ENCODE measurements at regions not wholly inside any gene's neighbourhood (a gene's known extent, or its start where the extent isn't known, plus 50 kb on each side); places are given as distances from the start of the nearest gene placed in this dataset.

GRCh38 chr11:104467404-104467803, 303.5 kb upstream of the PDGFD start:
- TF ChIP-seq RCOR1 (IDR thresholded peaks at IDR 0.05; ENCODE audit: insufficient replicate concordance, low read length) (no peak), MAFK (IDR thresholded peaks at IDR 0.05; ENCODE audit: low read depth, low read length) (no peak), CTCF (conservative IDR thresholded peaks at IDR 0.05; ENCODE audit: low read depth, low read length) (no peak), FOS (IDR thresholded peaks at IDR 0.05; ENCODE audit: low read depth, low read length) (no peak), SMC3 (IDR thresholded peaks at IDR 0.05; ENCODE audit: low read depth, low read length) (no peak), RAD21 (IDR thresholded peaks at IDR 0.05; ENCODE audit: low read length) (no peak), BHLHE40 (IDR thresholded peaks at IDR 0.05; ENCODE audit: low read depth, low read length) (no peak), CEBPB (IDR thresholded peaks at IDR 0.05; ENCODE audit: low read depth, low read length) (no peak), POLR2A (IDR thresholded peaks at IDR 0.05; ENCODE audit: low read depth, low read length) (no peak), MXI1 (IDR thresholded peaks at IDR 0.05; ENCODE audit: borderline replicate concordance, low read depth, low read length) (no peak), NFE2L2 (IDR thresholded peaks at IDR 0.05; ENCODE audit: low read depth, low read length) (no peak), RFX5 (IDR thresholded peaks at IDR 0.05; ENCODE audit: low read depth, low read length) (no peak), CHD1 (IDR thresholded peaks at IDR 0.05; ENCODE audit: low read depth, low read length) (no peak), MAZ (IDR thresholded peaks at IDR 0.05; ENCODE audit: borderline replicate concordance, low read depth, low read length) (no peak)
- TF ChIP-seq, protein P1, sequence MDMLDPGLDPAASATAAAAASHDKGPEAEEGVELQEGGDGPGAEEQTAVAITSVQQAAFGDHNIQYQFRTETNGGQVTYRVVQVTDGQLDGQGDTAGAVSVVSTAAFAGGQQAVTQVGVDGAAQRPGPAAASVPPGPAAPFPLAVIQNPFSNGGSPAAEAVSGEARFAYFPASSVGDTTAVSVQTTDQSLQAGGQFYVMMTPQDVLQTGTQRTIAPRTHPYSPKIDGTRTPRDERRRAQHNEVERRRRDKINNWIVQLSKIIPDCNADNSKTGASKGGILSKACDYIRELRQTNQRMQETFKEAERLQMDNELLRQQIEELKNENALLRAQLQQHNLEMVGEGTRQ (IDR thresholded peaks at IDR 0.05; ENCODE audit: low read depth, low read length): no peak
- TF ChIP-seq, protein P2, sequence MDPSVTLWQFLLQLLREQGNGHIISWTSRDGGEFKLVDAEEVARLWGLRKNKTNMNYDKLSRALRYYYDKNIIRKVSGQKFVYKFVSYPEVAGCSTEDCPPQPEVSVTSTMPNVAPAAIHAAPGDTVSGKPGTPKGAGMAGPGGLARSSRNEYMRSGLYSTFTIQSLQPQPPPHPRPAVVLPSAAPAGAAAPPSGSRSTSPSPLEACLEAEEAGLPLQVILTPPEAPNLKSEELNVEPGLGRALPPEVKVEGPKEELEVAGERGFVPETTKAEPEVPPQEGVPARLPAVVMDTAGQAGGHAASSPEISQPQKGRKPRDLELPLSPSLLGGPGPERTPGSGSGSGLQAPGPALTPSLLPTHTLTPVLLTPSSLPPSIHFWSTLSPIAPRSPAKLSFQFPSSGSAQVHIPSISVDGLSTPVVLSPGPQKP (IDR thresholded peaks at IDR 0.05; ENCODE audit: borderline replicate concordance, low read depth, low read length): no peak
- in situ Hi-C loops (cut with MboI; ENCODE audit: low sequenced_read_pairs) (no loop called here), dilution Hi-C loops (cut with HindIII; ENCODE audit: low sequenced_read_pairs, unreplicated experiment) (no loop called here), intact Hi-C loops (cut with micrococcal nuclease) (no loop called here)
- no peaks in the 10 kb centered on the region for H4K20me1 ChIP-seq (ENCODE audit: insufficient read depth, low read length)
- no peak overlapping the region for H4K8ac ChIP-seq (ENCODE audit: low read depth in 2 of 2, low read length in 2 of 2)
- H2BK5ac ChIP-seq (ENCODE audit: low read depth, low read length, poor library complexity, severe bottlenecking): no peak overlapping the region
- H3K56ac ChIP-seq (ENCODE audit: extremely low read depth, insufficient read depth, low read length): no peak overlapping the region
- no peak overlapping the region for H3K4me2 ChIP-seq (ENCODE audit: low read depth, low read length)
- ATAC-seq (ENCODE audit: low read depth): no peak
- H4K5ac ChIP-seq (ENCODE audit: low read depth, low read length): no peak overlapping the region
- H2BK120ac ChIP-seq (ENCODE audit: low read depth, low read length): no peak overlapping the region
- no peak overlapping the region for H3K27ac ChIP-seq (ENCODE audit: insufficient read depth, low read length)
- H4K91ac ChIP-seq (ENCODE audit: insufficient read depth, low read depth, low read length): no peak overlapping the region
- H2AFZ ChIP-seq (replicated peaks; ENCODE audit: low read length, poor library complexity): no peak overlapping the region
- no peak overlapping the region for H3K18ac ChIP-seq (ENCODE audit: low read depth, low read length)
- ChIA-PET CTCF (no interaction called here), POLR2A (ENCODE audit: unreplicated experiment) (no interaction called here)
- no peaks in the 10 kb centered on the region; the same call in 1 of the 2 replicates for H3K9me1 ChIP-seq (ENCODE audit: insufficient read depth, low read length)
- no peaks in the 10 kb centered on the region for H3K79me1 ChIP-seq (ENCODE audit: low read depth in 1 of 2, low read length in 2 of 2)
- no peaks in the 10 kb centered on the region for H3K36me3 ChIP-seq (ENCODE audit: control insufficient read depth, insufficient read depth, low read length)
- no peak for DNase-seq
- no peak overlapping the region for H3K4ac ChIP-seq (ENCODE audit: low read depth, low read length)
- H3K27me3 ChIP-seq (ENCODE audit: control insufficient read depth, insufficient read depth, low read length): no peaks in the 10 kb centered on the region
- no peaks in the 10 kb centered on the region for H3K4me1 ChIP-seq (ENCODE audit: control insufficient read depth, insufficient read depth, low read length)
- BruUV-seq (replicated peaks): no TSS peak
- no peak overlapping the region for H2BK15ac ChIP-seq (ENCODE audit: low read depth, low read length)
- no peak overlapping the region for H2BK20ac ChIP-seq (ENCODE audit: low read depth, low read length)
- H3K9ac ChIP-seq (ENCODE audit: low read depth, low read length): no peak overlapping the region
- H3K9me3 ChIP-seq (ENCODE audit: control insufficient read depth, insufficient read depth, low read length): no peaks in the 10 kb centered on the region
- H3K14ac ChIP-seq (replicated peaks; ENCODE audit: low read depth, low read length): no peak overlapping the region
- H3K4me3 ChIP-seq (ENCODE audit: insufficient read depth, low read depth, low read length): no peak overlapping the region
- no peak overlapping the region for H3K23ac ChIP-seq (ENCODE audit: low read depth, low read length)
- no peak overlapping the region for H2AK5ac ChIP-seq (ENCODE audit: low read depth, low read length)
- no peak overlapping the region for H2AK9ac ChIP-seq (replicated peaks; ENCODE audit: low read depth, low read length, poor library complexity)

Data from IMR-90 (cell line).